Limb (tissue), 2 donors: ENCODE measurements at regions not wholly inside any gene's neighbourhood (a gene's known extent, or its start where the extent isn't known, plus 50 kb on each side); places are given as distances from the start of the nearest gene placed in this dataset.

ENCODE experiments used
- DNase-seq, 2 donors: peaks; one replicate each; pipeline ENCODE4 v3.0.0-alpha.2; 2016; ENCODE audit errors: extremely low spot score in 2 of 2

- DNase-seq = no peak
Observed at GRCh38 chr5:62684310-62684709, 105.7 kb downstream of the LRRC70 start.

- DNase-seq = no peak
Observed at GRCh38 chr5:62682059-62682458, 103.4 kb downstream of the LRRC70 start.

DNA sequence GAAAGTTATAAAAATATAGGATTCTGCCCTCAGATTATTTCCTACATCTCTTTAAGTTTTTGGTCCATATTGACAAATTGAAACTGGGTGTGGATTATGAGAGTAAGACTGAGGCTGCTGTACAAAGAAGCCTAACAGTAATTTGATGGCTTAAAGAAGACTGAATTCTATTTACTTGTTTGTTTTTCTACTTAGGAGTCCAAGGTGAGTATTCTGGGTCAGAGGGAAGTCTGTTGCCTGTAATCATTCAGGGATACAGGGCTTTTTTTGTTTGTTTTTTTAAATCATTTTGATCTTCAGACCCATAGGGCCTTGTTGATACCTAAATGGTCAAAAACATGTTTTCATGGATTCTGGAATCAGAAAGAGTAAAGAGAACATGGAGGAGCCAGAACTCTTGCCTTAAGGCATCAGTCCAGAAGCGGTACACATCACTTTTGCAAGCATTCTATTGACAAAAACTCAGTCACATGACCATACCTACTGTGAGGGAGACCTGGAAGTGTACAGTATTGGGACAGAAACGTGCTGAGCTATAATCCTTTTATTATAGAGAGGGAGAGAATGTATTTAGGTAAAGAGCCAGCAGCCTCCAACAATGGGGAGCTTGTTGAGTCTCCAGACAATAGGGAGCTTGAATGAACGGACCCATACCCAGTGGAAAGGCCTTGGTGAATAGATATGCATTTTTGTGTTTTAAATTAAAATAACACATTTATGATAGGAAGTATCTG is 102.7 kb downstream of the LRRC70 start:
- DNase-seq = no peak

GRCh38 chr5:62680121-62680520 is 101.5 kb downstream of the LRRC70 start:
- DNase-seq = no peak
